Heart right ventricle (tissue), 16 donors: ENCODE measurements at regions not wholly inside any gene's neighbourhood (a gene's known extent, or its start where the extent isn't known, plus 50 kb on each side); places are given as distances from the start of the nearest gene placed in this dataset.

Source experiments
- ATAC-seq, 8 donors: fragments of 200-7000 bp; cut with Tn5 transposase; one replicate each; pipeline ENCODE4 v1.9.1; 2020; ENCODE audit warnings: mild to moderate bottlenecking in 8 of 8, moderate library complexity in 8 of 8, moderate number of reproducible peaks in 1 of 8
- DNase-seq, 2 donors: peaks; one replicate each; pipeline ENCODE4 v3.0.0-alpha.2; 2020
- H3K27ac ChIP-seq, 10 donors: fragments of 200-600 bp; sonication (generic) in 2 of 10; one replicate each; pipeline versions ENCODE4 v1.5.0 to v1.8.0; 2020 to 2022; ENCODE audit warnings: mild to moderate bottlenecking in 3 of 10
- H3K27me3 ChIP-seq, 7 donors: fragments of 200-600 bp; one replicate each; pipeline ENCODE4 v1.8.0; 2021 to 2022; ENCODE audit warnings: mild to moderate bottlenecking in 2 of 7
- H3K36me3 ChIP-seq, 9 donors: fragments of 200-600 bp; sonication (generic) in 1 of 9; one replicate each; pipeline versions ENCODE4 v1.5.0 to v1.8.0; 2020 to 2022; ENCODE audit warnings: mild to moderate bottlenecking in 2 of 9
- H3K4me1 ChIP-seq, 9 donors: fragments of 200-600 bp; sonication (generic) in 1 of 9; one replicate each; pipeline versions ENCODE4 v1.5.0 to v1.8.0; 2020 to 2022; ENCODE audit warnings: mild to moderate bottlenecking in 4 of 9
- H3K4me3 ChIP-seq, 10 donors: fragments of 200-600 bp; sonication (generic) in 2 of 10; one replicate each; pipeline versions ENCODE4 v1.5.0 to v1.8.0; 2020 to 2022; ENCODE audit warnings: mild to moderate bottlenecking in 7 of 10, moderate library complexity in 2 of 10
- H3K9me3 ChIP-seq, 11 donors: fragments of 200-600 bp in 10 of 11; sonication (generic) in 2 of 11; one replicate each; pipeline versions ENCODE4 v1.5.0 to v1.8.0; 2013 to 2022; ENCODE audit warnings: mild to moderate bottlenecking in 2 of 11, control low read depth in 1 of 11, moderate library complexity in 1 of 11
- CTCF ChIP-seq, 9 donors: fragments of 200-600 bp; sonication (generic) in 2 of 9; IDR thresholded peaks; one replicate each; pipeline versions ENCODE4 v1.5.0 to v1.8.0; 2021 to 2022; ENCODE audit warnings: antibody characterized with exemption in 9 of 9, mild to moderate bottlenecking in 5 of 9, moderate library complexity in 1 of 9
- WGBS, 2 donors: extraction: QIAGEN DNeasy Blood & Tissue Kit; methylation state at CpG; one replicate each; pipeline ENCODE4 v1.1.7; 2013; ENCODE audit warnings: inconsistent platforms in 1 of 2; 5-methylcytosine and 5-hydroxymethylcytosine counted together
- intact Hi-C, 10 donors: fragments of 100-400 bp; cut with DNase I; formaldehyde crosslinking; loops; one replicate each; pipeline versions ENCODE4 v1.11.1 to v1.14.2; 2022
- donor health status: Arrhythmogenic right ventricular cardiomyopathy.
- donor health status: ischemic (EF 13 %, LVEDD 7.1; RV severe dilation, severe dysfunction).
- donor health status: healthy with polysubstance abuse.
- donor health status: DM: no; HTN: yes; CAD: no.
- donor health status: DM: no; HTN: no; CAD: no.
- donor health status: ischemic (EF 25% LVEDD 6.9; RV normal size, moderate dysfunction).
- donor health status: ischemic (EF 25% LVEDD 5.7; RV mildly dilated, moderate dysfunction).
- donor health status: healthy.
- donor health status: DM: yes; HTN: yes; CAD: no.
- donor health status: Ischemic cardiomyopathy.
- donor health status: ischemic (EF 35%, LVEDD 5.7; RV mildly dilated, moderate dysfunction).
- donor health status: nonischemic (EF 11% LVEDD 7.7; RV severe dilation, severe dysfunction).
- donor health status: DM: yes; HTN: yes; CAD: no.
- donor health status: PGD.
- donor health status: ischemic (EF 29% LVEDD 5.4; RV normal size, mild dysfunction).
- donor health status: nonischemic (EF 23%, LVEDD 6.1; RV moderate dilation, normal function).

GRCh38 chr6:82072121-82072521, 175.4 kb downstream of the IBTK start:
- no peak overlapping the region for H3K4me3 ChIP-seq
- no peaks in the 10 kb centered on the region for H3K9me3 ChIP-seq
- TF ChIP-seq CTCF (IDR thresholded peaks at IDR 0.05): no peak
- ATAC-seq (no peak), DNase-seq (no peak)
- 41 to 44% methylated on average over 1 of the region's 1 CpG for WGBS, 2 donors
- no peak overlapping the region for H3K27ac ChIP-seq
- H3K36me3 ChIP-seq: no peaks in the 10 kb centered on the region
- no peaks in the 10 kb centered on the region for H3K27me3 ChIP-seq
- peaks cover 0 to 31% (median 9%) of the 10 kb centered on the region in 9 donors for H3K4me1 ChIP-seq
- intact Hi-C loops: loop anchor here in 2 of 10 donors (10.0 kb wide), 1 partner anchor 103 kb away; no protein-coding TSS in a partner anchor

DNA sequence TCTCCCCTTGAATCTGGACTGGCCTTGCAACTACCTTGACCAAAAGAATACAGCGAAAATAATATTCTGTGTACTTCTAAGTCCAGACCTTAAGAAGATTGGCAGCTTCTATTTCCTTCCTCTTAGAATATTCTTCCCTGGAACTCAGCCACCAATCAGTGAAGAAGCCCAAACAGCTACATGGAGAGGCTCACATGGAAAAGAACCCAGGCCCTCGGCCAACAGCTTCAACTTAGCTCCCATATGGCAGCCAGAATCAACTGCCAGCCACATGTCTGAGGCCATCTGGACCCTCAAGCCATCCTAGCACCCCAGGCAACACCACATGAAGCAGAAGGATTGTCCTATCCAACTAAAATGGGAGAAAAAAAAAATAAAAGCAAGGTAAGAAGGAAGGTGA, 178.8 kb downstream of the IBTK start:
- Histone ChIP-seq H3K4me1 (peaks cover 0 to 17% (median 5%) of the 10 kb centered on the region in 9 donors), H3K27me3 (no peaks in the 10 kb centered on the region), H3K36me3 (no peaks in the 10 kb centered on the region), H3K4me3 (no peak overlapping the region), H3K27ac (no peak overlapping the region), H3K9me3 (no peaks in the 10 kb centered on the region)
- no peak for DNase-seq
- WGBS, 2 donors: 29 to 33% methylated on average over 2 of the region's 2 CpGs
- intact Hi-C loops: no loop called here
- TF ChIP-seq CTCF (IDR thresholded peaks at IDR 0.05): no peak
- ATAC-seq: no peak

GRCh38 chr6:82066991-82067411, 180.5 kb downstream of the IBTK start:
- no peak overlapping the region for H3K4me3 ChIP-seq
- ATAC-seq (peak in 7 of 8 donors; percentile 53 to 84 (median 72)), DNase-seq (peak in 1 of 2 donors; percentile 28)
- peaks cover 0 to 10% (median 2%) of the 10 kb centered on the region in 9 donors for H3K4me1 ChIP-seq
- peak overlapping the region in 5 of 10 donors; percentile 6 to 48 (median 15) for H3K27ac ChIP-seq
- H3K27me3 ChIP-seq: no peaks in the 10 kb centered on the region
- TF ChIP-seq CTCF (IDR thresholded peaks at IDR 0.05): no peak
- no peaks in the 10 kb centered on the region for H3K36me3 ChIP-seq
- intact Hi-C loops: no loop called here
- 38 to 41% methylated on average over 4 of the region's 4 CpGs for WGBS, 2 donors
- H3K9me3 ChIP-seq: no peaks in the 10 kb centered on the region

DNA sequence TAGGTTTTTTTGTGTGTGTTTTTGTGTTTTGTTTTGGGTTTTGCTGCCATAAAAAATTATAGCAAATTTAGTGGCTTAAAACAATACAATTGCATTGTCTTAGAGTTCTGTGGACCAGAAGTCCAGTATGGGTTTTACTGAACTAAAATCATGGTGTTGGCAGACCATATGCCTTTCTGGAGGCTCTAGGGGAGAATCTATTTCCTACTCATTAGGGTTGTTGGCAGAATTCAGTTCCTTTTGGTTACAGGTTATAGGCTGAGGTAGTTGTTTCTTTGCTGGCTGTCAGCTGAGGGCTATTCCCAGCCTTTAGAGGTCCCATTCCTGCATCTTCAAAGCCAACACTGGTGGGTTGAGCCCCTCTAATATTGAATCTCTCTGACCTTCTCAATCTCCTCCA, 181.3 kb downstream of the IBTK start:
- ATAC-seq: no peak
- H3K27me3 ChIP-seq: no peaks in the 10 kb centered on the region
- no peak for TF ChIP-seq CTCF (IDR thresholded peaks at IDR 0.05)
- DNase-seq: no peak
- H3K9me3 ChIP-seq: no peaks in the 10 kb centered on the region
- H3K4me1 ChIP-seq: peaks cover 0 to 10% (median 0%) of the 10 kb centered on the region in 9 donors
- intact Hi-C loops: no loop called here
- H3K27ac ChIP-seq: no peak overlapping the region
- no peak overlapping the region for H3K4me3 ChIP-seq
- H3K36me3 ChIP-seq: no peaks in the 10 kb centered on the region
